Smooth muscle cell (in vitro differentiated cells): ENCODE measurements at regions not wholly inside any gene's neighbourhood (a gene's known extent, or its start where the extent isn't known, plus 50 kb on each side); places are given as distances from the start of the nearest gene placed in this dataset.

Source experiments
- DNase-seq: peaks from one replicate; lab custom pipeline; 2025; ENCODE audit not compliant: unreplicated experiment; lab: John Stamatoyannopoulos, UW
- H2AFZ ChIP-seq: fragments of 200-600 bp; sonication (generic); 2 replicates; pipeline ENCODE4 v1.6.0; 2016; ENCODE audit warnings: antibody characterized with exemption, low read depth, mild to moderate bottlenecking
- H3F3A ChIP-seq: fragments of 200-600 bp; sonication (generic); 2 replicates; pipeline ENCODE4 v1.6.0; 2017; ENCODE audit warnings: antibody characterized with exemption, low read depth
- H3K27ac ChIP-seq: fragments of 200-600 bp; sonication (generic); 2 replicates; pipeline ENCODE4 v1.5.1; 2016; ENCODE audit warnings: low read depth, mild to moderate bottlenecking
- H3K27me3 ChIP-seq: fragments of 200-600 bp; sonication (generic); 2 replicates; pipeline ENCODE4 v1.6.1; 2016; ENCODE audit warnings: low read depth, mild to moderate bottlenecking
- H3K36me3 ChIP-seq: fragments of 200-600 bp; sonication (generic); 2 replicates; pipeline ENCODE4 v1.5.1; 2016; ENCODE audit warnings: low read depth
- H3K4me1 ChIP-seq: fragments of 200-600 bp; sonication (generic); 2 replicates; pipeline ENCODE4 v1.5.1; 2016; ENCODE audit warnings: low read depth
- H3K4me2 ChIP-seq: fragments of 200-600 bp; sonication (generic); 2 replicates; pipeline ENCODE4 v1.6.0; 2016; ENCODE audit warnings: mild to moderate bottlenecking
- H3K4me3 ChIP-seq: fragments of 200-600 bp; sonication (generic); 2 replicates; pipeline ENCODE4 v1.5.1; 2016; ENCODE audit warnings: mild to moderate bottlenecking
- H3K79me2 ChIP-seq: fragments of 200-600 bp; sonication (generic); 2 replicates; pipeline ENCODE4 v1.6.0; 2016; ENCODE audit warnings: low read depth, mild to moderate bottlenecking
- H3K9ac ChIP-seq: fragments of 200-600 bp; sonication (generic); 2 replicates; pipeline ENCODE4 v1.6.0; 2016; ENCODE audit warnings: low read depth
- H3K9me3 ChIP-seq: fragments of 200-600 bp; sonication (generic); replicated peaks from 2 replicates; pipeline ENCODE4 v1.5.1; 2016; ENCODE audit warnings: low read depth
- H4K20me1 ChIP-seq: fragments of 200-600 bp; sonication (generic); 2 replicates; pipeline ENCODE4 v1.6.0; 2016; ENCODE audit warnings: low read depth
- WGBS: methylation state at CpG from one replicate; pipeline ENCODE4 v1.1.7; 2016; ENCODE audit warnings: low lambda C conversion rate; 5-methylcytosine and 5-hydroxymethylcytosine counted together
- TF ChIP-seq, protein P1 (sequence below): fragments of 200-600 bp; sonication (generic); IDR thresholded peaks from 2 replicates; pipeline ENCODE4 v1.5.1; 2017; ENCODE audit warnings: borderline replicate concordance, mild to moderate bottlenecking, antibody characterized with exemption; ENCODE audit not compliant: insufficient read depth, poor library complexity, severe bottlenecking

DNA sequence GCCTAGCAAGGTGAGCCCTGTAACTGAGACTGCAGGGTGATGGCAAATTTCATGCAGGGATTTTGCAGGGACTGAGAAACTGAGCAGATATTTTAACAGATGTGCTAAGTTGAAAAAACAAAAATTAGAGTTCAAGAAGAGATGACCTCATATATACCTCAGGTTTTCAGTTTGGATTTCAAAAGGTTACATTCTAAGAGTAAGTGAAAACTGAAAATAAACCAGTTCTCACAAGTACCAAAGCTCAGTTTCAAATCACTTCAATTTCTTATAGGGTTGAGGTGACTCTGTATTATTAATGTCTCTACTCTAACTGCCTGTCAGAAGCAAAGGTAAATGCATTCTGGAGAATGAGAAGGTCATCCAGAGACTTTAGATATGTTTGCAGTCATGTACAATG, 237.4 kb upstream of the VRK2 start:
- Histone ChIP-seq H3K27ac (no peak overlapping the region), H3K4me3 (no peak overlapping the region), H3K27me3 (no peaks in the 10 kb centered on the region), H3K4me1 (no peaks in the 10 kb centered on the region), H3K9ac (no peak overlapping the region), H3K36me3 (no peaks in the 10 kb centered on the region), H3F3A (no peaks in the 10 kb centered on the region), H3K79me2 (no peaks in the 10 kb centered on the region), H2AFZ (no peak overlapping the region), H3K9me3 (no peaks in the 10 kb centered on the region), H4K20me1 (no peaks in the 10 kb centered on the region), H3K4me2 (no peak overlapping the region)
- no peak for DNase-seq
- TF ChIP-seq, protein P1, sequence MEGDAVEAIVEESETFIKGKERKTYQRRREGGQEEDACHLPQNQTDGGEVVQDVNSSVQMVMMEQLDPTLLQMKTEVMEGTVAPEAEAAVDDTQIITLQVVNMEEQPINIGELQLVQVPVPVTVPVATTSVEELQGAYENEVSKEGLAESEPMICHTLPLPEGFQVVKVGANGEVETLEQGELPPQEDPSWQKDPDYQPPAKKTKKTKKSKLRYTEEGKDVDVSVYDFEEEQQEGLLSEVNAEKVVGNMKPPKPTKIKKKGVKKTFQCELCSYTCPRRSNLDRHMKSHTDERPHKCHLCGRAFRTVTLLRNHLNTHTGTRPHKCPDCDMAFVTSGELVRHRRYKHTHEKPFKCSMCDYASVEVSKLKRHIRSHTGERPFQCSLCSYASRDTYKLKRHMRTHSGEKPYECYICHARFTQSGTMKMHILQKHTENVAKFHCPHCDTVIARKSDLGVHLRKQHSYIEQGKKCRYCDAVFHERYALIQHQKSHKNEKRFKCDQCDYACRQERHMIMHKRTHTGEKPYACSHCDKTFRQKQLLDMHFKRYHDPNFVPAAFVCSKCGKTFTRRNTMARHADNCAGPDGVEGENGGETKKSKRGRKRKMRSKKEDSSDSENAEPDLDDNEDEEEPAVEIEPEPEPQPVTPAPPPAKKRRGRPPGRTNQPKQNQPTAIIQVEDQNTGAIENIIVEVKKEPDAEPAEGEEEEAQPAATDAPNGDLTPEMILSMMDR: no peak

DNA sequence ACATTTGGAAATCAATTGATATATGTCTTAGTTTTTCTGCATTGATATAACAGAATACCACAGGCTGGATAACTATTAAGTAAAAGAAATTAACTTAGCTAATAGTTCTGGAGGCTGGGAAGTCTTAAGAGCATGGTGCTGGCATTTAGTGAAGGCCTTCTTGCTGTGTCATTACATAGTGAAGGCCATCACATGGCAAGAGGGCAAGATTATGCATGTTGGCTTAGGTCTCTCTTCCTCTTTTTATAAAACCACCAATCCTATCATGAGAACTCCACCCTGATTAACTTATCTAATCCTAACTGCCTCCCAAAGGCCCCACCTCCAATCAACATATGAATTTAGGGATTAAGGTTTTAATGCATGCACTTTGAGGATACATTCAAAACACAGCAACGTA, 225.5 kb upstream of the VRK2 start:
- no peaks in the 10 kb centered on the region for H3K9me3 ChIP-seq
- H3F3A ChIP-seq: no peaks in the 10 kb centered on the region
- no peaks in the 10 kb centered on the region for H4K20me1 ChIP-seq
- no peaks in the 10 kb centered on the region for H3K79me2 ChIP-seq
- WGBS: 88% methylated on average over 1 of the region's 1 CpG
- TF ChIP-seq, protein P1: no peak
- H3K9ac ChIP-seq: no peak overlapping the region
- no peaks in the 10 kb centered on the region for H3K36me3 ChIP-seq
- DNase-seq: no peak
- no peak overlapping the region for H3K4me2 ChIP-seq
- no peaks in the 10 kb centered on the region for H3K4me1 ChIP-seq
- no peak overlapping the region for H2AFZ ChIP-seq
- H3K4me3 ChIP-seq: no peak overlapping the region
- H3K27ac ChIP-seq: no peak overlapping the region
- no peaks in the 10 kb centered on the region for H3K27me3 ChIP-seq

DNA sequence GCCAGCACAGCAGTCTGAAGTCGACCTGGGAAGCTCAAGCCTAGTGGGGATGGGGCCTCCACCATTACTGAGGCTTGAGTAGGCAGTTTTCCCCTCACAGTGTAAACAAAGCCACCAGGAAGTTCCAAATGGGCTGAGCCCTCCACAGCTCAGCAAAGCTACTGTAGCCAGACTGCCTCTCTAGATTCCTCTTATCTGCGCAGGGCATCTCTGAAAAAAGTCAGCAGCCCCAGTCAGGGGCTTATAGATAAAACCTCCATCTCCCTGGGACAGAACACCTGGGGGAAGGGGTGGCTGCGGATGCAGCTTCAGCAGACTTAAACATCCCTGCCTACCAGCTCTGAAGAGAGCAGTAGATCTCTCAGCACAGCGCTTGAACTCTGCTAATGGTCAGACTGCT, 218.4 kb upstream of the VRK2 start:
- Histone ChIP-seq H3K4me3 (no peak overlapping the region), H3F3A (no peaks in the 10 kb centered on the region), H3K4me2 (no peak overlapping the region), H2AFZ (no peak overlapping the region), H4K20me1 (no peaks in the 10 kb centered on the region), H3K9ac (no peak overlapping the region), H3K36me3 (no peaks in the 10 kb centered on the region), H3K4me1 (no peaks in the 10 kb centered on the region), H3K9me3 (no peaks in the 10 kb centered on the region), H3K27me3 (no peaks in the 10 kb centered on the region), H3K27ac (no peak overlapping the region), H3K79me2 (no peaks in the 10 kb centered on the region)
- WGBS: 82% methylated on average over 4 of the region's 4 CpGs
- no peak for DNase-seq
- TF ChIP-seq, protein P1: no peak

DNA sequence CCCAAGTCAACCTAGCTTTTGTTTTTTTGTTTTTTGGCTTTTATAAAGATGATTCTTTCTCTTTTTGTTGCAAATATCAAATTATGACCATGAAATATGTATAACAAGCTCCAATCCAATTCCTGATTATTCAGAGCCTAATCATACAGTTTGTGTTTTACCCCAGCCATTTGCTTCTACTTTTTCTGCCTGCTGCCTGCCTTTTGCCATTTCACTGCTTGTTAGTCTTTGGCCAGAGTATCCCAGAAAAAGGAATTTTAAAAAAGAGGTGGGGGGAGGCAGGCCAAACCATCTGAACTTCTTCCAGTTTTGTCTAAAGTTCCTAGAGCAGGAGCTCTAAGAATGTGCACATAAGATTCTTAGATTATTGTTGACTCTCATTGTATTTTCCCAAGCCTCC, 211.9 kb upstream of the VRK2 start:
- no peaks in the 10 kb centered on the region for H3K79me2 ChIP-seq
- no peaks in the 10 kb centered on the region for H3F3A ChIP-seq
- H3K27ac ChIP-seq: no peak overlapping the region
- H3K4me1 ChIP-seq: no peaks in the 10 kb centered on the region
- no peak overlapping the region for H2AFZ ChIP-seq
- no peak overlapping the region for H3K4me2 ChIP-seq
- H4K20me1 ChIP-seq: no peaks in the 10 kb centered on the region
- no peaks in the 10 kb centered on the region for H3K36me3 ChIP-seq
- H3K27me3 ChIP-seq: no peaks in the 10 kb centered on the region
- H3K9me3 ChIP-seq: no peaks in the 10 kb centered on the region
- TF ChIP-seq, protein P1: no peak
- H3K9ac ChIP-seq: no peak overlapping the region
- no peak for DNase-seq
- H3K4me3 ChIP-seq: no peak overlapping the region
